GM13977 (cell line): ENCODE measurements at regions not wholly inside any gene's neighbourhood (a gene's known extent, or its start where the extent isn't known, plus 50 kb on each side); places are given as distances from the start of the nearest gene placed in this dataset.

Source experiments
- DNase-seq: peaks from one replicate; pipeline ENCODE4 v3.0.0; 2012; ENCODE audit warnings: low spot score
- in situ Hi-C: fragments of 300-500 bp; cut with MboI; formaldehyde crosslinking; loops from one replicate; pipeline ENCODE4 v1.12.0; 2022; ENCODE audit warnings: low sequenced_read_pairs, low pct_unique_long_range_greater_than_20kb, mixed read lengths, inconsistent platforms; ENCODE audit not compliant: unreplicated experiment
- TF ChIP-seq, protein P1 (sequence below): IDR thresholded peaks from 2 replicates; pipeline ENCODE4 v1.5.1; 2012; ENCODE audit warnings: mild to moderate bottlenecking, control low read depth; ENCODE audit not compliant: insufficient read depth; ENCODE audit errors: extremely low read depth, missing control alignments

DNA sequence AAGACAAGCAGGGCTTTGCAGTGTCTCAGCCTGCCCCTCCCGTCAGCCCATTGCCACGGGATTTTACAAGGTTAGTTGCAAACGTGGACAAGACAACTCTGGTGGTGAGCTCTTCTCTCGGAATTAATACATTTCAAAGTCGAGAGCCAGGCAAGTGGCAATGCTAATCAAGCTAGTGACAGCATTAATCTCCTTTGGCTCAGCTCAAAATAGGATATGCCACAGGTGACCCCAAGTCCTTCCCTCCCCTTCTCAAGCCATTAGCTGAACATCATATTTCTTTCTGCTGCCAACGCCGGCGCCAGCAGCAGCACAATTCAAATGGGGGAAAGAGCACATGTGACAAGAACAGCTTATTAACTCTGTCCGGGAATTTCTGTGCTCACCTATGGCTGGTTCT, 190.1 kb downstream of the ATPSCKMT start:
- DNase-seq, result no peak
- in situ Hi-C loops, result no loop called here

GRCh38 chr5:10057356-10057755, 192.3 kb downstream of the ATPSCKMT start:
- no peak for DNase-seq
- in situ Hi-C loops, result no loop called here
- TF ChIP-seq, protein P1, sequence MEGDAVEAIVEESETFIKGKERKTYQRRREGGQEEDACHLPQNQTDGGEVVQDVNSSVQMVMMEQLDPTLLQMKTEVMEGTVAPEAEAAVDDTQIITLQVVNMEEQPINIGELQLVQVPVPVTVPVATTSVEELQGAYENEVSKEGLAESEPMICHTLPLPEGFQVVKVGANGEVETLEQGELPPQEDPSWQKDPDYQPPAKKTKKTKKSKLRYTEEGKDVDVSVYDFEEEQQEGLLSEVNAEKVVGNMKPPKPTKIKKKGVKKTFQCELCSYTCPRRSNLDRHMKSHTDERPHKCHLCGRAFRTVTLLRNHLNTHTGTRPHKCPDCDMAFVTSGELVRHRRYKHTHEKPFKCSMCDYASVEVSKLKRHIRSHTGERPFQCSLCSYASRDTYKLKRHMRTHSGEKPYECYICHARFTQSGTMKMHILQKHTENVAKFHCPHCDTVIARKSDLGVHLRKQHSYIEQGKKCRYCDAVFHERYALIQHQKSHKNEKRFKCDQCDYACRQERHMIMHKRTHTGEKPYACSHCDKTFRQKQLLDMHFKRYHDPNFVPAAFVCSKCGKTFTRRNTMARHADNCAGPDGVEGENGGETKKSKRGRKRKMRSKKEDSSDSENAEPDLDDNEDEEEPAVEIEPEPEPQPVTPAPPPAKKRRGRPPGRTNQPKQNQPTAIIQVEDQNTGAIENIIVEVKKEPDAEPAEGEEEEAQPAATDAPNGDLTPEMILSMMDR, result no peak

More for the DNA sequence above, 190.1 kb downstream of the ATPSCKMT start:
- TF ChIP-seq, protein P1, result no peak

GRCh38 chr5:10056228-10056760, 193.4 kb downstream of the ATPSCKMT start:
- TF ChIP-seq, protein P1, result no peak
- DNase-seq, result no peak
- in situ Hi-C loops, result no loop called here

GRCh38 chr5:10049858-10050455, 199.7 kb downstream of the ATPSCKMT start:
- in situ Hi-C loops, result no loop called here
- no peak for DNase-seq

DNA sequence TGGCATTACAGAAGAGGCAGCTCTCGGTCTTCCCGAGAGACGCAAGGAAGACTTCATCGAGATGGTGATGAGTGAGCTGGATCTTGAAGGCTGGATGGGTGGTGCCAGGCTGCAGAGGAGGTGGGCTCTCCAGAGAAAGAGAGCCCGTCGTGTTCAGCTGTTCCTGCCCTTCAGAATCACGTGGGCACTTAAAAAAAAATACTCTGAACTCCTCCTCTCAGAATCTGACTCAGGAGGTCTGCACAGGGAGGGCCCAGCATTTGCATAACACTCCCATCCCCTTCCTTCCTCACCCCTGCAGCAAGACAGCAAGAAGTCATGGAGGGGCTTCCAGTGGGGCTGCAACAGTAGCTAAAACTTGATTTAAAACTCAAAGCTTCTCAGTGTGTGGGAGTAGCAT, 203.0 kb downstream of the ATPSCKMT start:
- TF ChIP-seq, protein P1, result no peak
- in situ Hi-C loops, result no loop called here
- no peak for DNase-seq

More at GRCh38 chr5:10049858-10050455, 199.7 kb downstream of the ATPSCKMT start:
- TF ChIP-seq, protein P1, result no peak

DNA sequence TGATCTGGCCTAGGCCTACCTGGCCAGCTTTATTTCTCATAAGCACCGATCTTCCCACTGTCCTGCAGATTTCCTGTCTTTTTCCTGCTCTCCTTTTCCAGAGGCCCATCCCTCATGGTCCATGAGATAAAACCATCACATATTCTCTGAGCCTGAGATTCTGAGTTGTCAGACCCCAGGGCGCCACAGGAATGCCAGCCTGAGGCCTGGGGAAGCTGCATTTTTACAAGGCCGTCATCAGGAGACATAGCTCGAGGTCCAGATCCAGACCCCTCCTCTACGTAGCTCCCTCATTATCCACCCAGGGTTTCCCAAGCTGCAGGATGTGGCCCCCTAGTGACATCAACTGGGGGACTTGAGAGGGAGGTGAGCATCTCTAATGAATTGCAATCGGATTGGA, 204.3 kb downstream of the ATPSCKMT start:
- in situ Hi-C loops, result no loop called here
- DNase-seq, result no peak
- TF ChIP-seq, protein P1, result no peak
